Esophagus mucosa (tissue), 1 donor: ENCODE measurements at regions not wholly inside any gene's neighbourhood (a gene's known extent, or its start where the extent isn't known, plus 50 kb on each side); places are given as distances from the start of the nearest gene placed in this dataset.
"Not testable (repeated sequence)": the region's sequence is repeated elsewhere in the genome, so short reads cannot be mapped to it uniquely, and the experiment has no call there.

Experiments used
- ATAC-seq: fragments of 200-7000 bp; cut with Tn5 transposase; one replicate; pipeline ENCODE4 v1.9.1; 2020
- donor health status: DM: yes; HTN: yes; CAD: no.

GRCh38 chr12:108421082-108421481 lies 82.0 kb upstream of the CMKLR1 start:
- not testable (repeated sequence) for ATAC-seq

DNA sequence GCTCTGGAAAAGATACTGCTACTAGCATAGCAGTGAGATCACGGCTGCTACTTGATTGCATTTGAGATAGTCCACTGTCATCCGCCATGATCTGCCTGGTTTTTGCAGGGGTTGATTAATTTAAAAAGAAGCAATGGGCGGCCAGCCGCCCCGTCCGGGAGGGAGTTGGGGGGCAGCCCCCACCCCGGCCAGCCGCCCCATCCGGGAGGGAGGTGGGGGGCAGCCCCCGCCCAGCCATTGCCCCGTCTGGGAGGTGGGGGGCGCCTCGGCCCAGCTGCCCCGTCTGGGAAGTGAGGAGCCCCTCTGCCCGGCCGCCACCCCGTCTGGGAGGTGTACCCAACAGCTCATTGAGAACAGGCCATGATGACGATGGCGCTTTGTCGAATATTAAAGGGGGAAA lies 81.3 kb upstream of the CMKLR1 start:
- ATAC-seq: not testable (repeated sequence)

DNA sequence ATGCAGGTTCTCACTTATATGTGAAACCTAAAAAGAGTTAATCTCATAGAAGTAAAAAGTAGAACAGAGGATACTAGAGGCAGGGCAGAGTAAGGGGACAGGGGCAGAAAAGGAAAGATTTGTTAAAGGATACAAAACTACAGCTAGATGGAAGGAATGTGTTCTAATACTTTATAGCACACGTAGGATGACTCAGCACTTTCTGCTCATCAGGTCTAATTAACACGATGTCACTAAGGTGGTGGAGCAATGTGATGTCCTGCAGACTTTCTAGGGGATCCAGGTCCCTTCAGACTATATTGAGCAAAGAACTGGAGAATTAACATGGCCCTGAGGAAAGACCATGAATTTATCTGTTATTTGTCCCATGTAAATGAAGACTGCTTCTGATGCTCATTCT lies 80.8 kb upstream of the CMKLR1 start:
- no peak for ATAC-seq

DNA sequence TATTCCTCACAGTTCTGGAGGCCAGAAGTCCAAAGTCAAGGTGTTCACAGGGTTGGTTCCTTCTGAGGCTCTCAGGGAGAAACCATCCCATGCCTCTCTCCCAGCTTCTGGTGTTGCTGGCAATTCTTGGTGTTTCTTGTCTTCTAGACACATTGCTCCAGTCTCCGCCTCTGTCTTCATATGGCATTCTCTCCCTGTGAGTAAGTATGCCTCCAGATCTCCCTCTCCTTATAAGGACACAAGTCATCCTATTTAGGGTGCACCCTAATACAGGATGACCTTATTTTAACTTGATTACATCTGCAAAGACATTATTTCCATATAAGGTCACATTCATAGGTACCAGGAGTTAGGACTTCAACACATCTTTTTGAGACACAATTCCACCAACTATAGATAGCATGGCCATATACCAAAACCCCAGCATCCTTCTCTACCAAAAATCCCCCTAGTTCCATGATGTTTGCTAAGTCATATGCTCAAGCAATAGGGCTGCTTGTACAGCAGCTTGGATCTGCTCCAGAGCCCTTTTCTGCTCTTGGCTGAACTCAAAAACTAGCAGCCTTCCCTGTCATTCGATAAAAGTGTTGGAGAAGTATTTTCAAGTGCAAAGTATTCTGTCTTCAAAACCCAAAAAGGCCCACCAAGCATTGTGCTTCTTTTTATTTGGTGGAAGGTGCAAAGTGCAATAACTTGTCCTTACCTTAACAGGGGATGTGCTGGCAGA lies 79.2 kb upstream of the CMKLR1 start:
- ATAC-seq: no peak

- ATAC-seq: no peak
Measured at GRCh38 chr12:108414021-108414420, 74.9 kb upstream of the CMKLR1 start.

DNA sequence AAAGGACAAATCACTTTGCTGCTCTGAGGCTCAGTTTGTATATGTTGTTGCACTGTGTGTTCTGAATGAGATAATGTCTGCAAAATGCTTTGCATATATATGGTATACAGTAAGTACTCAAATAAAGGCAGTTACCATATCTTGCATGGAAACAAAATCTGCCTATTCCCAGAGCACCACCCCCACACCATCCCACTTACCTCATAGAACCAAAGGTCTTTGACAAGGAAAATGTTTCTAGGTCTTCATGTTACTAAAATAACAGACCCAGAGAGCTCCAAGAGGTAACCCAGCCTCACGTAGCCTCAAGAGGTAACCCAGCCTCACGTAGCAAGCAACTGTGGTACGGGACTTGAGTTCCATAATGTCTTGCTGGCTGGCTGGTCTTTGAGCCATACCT lies 71.6 kb upstream of the CMKLR1 start:
- ATAC-seq: no peak

DNA sequence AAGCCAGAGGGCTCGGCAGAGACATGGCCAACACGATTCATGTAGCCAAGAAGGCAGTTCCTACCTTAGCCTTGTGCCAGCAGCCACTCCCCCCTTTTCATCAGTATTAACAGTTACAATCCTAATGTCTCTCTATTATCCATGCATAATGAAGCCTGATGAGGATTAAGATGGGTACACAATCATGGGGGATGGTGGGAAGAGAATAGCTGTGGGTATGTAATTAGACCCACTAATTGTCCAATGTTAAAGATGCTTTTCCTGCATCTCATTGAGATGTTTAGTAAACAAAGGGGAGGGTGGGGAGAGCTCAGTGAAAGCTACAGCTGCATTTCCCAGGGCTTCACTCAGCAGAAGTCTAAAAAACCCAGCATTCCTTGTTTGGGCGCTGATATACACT lies 70.4 kb upstream of the CMKLR1 start:
- ATAC-seq: no peak

DNA sequence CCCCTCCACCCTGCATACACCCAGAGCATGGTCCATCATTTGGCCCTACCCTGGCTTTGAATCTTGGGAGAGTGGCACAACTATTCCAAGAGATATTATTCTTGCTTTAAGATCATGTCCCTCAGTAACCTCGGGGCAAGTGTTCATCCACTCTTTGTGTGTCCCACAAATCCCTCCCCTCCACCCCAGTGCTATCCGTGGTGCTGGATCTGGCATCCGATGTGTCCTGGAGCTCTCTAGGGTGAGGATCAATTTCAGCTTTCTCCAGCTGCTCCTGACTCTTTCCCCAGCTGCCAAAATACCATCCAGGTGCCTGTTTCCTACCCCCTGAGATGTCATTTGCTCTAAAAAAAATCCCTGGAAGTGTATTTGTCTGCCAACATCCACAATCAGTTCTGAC lies 64.8 kb upstream of the CMKLR1 start:
- ATAC-seq: no peak

GRCh38 chr12:108401964-108402363 lies 62.9 kb upstream of the CMKLR1 start:
- no peak for ATAC-seq

DNA sequence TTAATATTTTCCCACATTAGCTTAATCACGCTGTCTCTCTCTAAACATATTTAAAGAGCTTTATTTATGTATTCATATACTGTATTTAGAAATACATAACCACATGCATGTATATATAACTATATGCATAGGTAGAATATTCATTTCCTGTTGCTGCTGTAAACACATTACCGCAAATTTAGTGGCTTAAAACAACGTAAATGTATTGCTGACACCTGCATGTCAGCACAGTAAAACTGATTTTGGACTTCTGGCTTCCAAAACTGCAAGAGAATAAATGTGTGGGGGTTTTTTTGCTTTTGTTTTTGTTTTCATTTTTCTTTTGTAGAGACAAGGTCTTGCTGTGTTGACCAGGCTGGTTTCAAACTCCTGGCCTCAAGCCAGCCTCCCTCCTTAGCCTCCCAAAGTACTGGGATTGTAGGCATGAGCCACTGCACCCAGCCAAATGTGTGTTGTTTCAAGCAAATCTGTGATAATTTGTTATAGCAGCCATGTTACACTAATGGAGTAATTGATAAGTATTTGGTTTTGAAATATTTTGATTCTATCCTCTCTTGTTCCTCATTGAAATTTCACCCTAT lies 61.9 kb upstream of the CMKLR1 start:
- no peak for ATAC-seq

GRCh38 chr12:108400481-108400880 lies 61.4 kb upstream of the CMKLR1 start:
- no peak for ATAC-seq

DNA sequence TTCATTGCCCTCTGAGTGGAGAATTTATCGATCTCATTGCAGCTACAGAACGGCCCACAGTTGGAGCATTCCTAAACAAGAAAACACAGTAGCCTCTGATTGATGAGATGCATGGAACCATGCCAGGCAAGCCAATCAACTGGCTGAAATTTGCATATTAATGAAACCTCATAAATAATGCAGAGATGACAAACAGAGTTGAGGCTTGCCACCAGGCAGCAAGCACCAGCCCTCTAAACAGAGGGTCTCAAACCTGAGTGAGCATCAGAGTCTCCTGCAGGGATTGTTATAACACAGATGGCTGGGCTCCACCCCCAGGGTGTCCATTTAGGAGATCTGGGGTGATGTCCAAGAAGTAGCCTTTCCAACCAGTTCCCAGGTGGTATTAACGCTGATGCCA lies 60.9 kb upstream of the CMKLR1 start:
- no peak for ATAC-seq

DNA sequence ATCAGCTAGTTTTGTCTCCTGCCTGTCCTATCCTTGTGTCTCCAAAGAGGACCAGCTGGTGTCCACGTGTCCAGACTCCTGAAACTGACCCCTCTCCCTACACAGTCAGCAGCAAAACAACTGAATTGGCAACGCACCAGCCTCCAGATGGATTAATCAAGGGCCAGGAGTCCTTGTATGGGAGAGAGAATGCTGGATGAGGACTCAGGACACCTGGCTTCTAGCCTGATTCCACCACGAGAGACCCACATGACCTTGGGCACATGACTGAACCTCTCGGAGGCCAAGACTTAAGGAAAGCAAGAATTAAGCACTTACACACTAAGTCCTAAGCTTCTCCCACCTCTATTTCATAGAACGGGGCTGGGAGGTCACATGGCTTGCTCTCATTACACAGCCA lies 60.4 kb upstream of the CMKLR1 start:
- ATAC-seq: no peak

DNA sequence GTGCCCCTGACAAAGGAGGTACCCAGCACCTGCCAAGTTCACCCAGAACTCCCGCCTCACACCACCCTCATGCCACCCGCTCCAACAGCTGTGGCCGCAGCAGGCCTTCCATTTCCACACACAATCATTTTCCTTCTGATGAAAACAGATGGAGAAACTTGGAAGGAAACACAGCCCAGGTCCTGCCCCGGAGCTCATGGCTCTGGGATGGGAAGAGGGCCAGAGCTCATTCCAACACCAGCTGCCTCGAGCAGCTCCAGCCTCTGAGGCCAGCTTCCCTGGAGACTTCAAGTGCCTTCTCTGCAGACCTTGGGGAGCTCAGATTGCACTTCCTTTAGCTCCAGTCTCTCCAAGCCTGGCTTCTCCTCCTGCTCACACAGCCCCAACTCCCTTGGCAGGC lies 55.1 kb upstream of the CMKLR1 start:
- no peak for ATAC-seq

GRCh38 chr12:108392284-108392683 lies 53.2 kb upstream of the CMKLR1 start:
- ATAC-seq: no peak

DNA sequence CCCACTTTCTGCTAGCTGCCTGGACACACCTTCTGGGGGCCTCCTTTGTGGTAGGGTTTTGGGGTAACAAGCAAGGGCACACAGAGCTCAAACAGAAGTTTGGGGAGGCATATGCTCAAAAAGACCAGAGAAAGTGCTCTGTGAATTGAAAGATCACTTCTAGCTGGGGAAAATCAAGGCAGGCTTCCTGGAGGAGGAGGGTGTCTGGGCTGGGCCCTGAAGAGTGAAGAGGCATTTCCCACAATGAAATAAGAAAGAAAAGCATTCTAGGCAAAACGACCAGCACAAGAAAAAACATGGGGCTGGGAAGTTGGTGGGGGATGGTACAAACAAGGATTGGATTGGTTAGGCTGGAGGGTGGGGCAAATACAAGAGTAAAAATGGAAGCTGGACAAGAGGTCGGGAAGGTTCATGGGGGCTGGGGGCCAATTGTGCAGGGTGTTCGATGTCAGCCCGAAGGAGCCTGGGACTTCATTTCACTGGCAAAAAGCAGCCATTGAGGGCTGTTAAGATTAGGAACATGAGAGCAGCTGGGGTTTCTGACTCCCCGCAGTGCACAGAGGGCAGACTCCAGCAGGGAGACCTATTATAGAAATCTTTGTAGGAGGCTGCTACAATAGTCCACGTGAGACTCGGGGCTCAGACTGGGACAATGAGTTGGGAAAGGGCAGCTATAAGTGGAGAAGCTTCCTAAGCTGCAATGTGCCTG lies 51.5 kb upstream of the CMKLR1 start:
- no peak for ATAC-seq

GRCh38 chr12:108389544-108389943 lies 50.4 kb upstream of the CMKLR1 start:
- no peak for ATAC-seq
